ENCODE measurements at regions not wholly inside any gene's neighbourhood (a gene's known extent, or its start where the extent isn't known, plus 50 kb on each side); places are given as distances from the start of the nearest gene placed in this dataset.

DNA sequence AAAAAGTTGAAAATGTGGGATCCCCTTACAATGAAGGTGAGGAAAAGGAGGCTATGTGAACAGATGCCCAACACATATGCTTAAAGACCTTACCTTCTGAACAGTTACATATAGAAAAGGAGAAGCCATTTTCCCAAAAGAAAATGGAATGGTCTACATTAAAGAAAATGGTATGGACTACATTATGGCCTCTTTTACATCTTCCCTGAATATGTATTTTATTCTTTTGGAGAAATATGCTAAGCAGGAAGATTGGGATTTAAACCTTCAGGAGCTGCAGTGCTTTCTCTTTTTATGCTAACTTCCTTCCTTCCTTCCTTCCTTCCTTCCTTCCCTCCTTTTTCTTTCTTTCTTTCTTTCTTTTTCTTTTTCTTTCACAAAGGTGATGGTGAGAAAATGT lies 155.4 kb downstream of the SEC23IP start:
- POLR2A ChIA-PET, result no interaction called here
- H3K9me2 ChIP-seq, result no peaks in the 10 kb centered on the region

GRCh38 chr10:120048391-120048790 lies 155.9 kb downstream of the SEC23IP start:
- Histone ChIP-seq H3K4me3 (ENCODE audit: low read depth in 2 of 2, low read length in 1 of 2) (no peak overlapping the region), H3K9me3 (no peaks in the 10 kb centered on the region), H4K20me1 (ENCODE audit: insufficient read depth) (no peaks in the 10 kb centered on the region), H3K9ac (no peak overlapping the region), H3K27me3 (ENCODE audit: insufficient read depth) (no peaks in the 10 kb centered on the region), H3K4me2 (no peak overlapping the region), H3K36me3 (replicated peaks in 1 of 2; ENCODE audit: control insufficient read depth in 1 of 2, insufficient read depth in 2 of 2, low read length in 1 of 2) (no peaks in the 10 kb centered on the region), H3K27ac (ENCODE audit: low read depth in 2 of 2, low read length in 1 of 2) (no peak overlapping the region), H3F3A (replicated peaks; ENCODE audit: insufficient read depth) (no peaks in the 10 kb centered on the region), H3K4me1 (ENCODE audit: control insufficient read depth in 1 of 2, insufficient read depth in 2 of 2, low read depth in 1 of 2, low read length in 1 of 2) (no peaks in the 10 kb centered on the region), H3K79me2 (ENCODE audit: insufficient read depth) (no peaks in the 10 kb centered on the region), H2AFZ (ENCODE audit: low read depth) (no peak overlapping the region; the same call in 1 of the 2 replicates), H3K9me2 (no peaks in the 10 kb centered on the region)
- no peak for TF ChIP-seq TAF1 (IDR thresholded peaks at IDR 0.05; ENCODE audit: borderline replicate concordance, low read depth, low read length)
- no peak for TF ChIP-seq SMC3 (IDR thresholded peaks at IDR 0.05; ENCODE audit: low read depth, low read length)
- TF ChIP-seq NRF1 (IDR thresholded peaks at IDR 0.05; ENCODE audit: low read depth, low read length), result no peak
- ChIA-PET CTCF (interaction anchor here (1.2 kb wide), 1 partner anchor 14 kb away, joined by 3 read pairs; no protein-coding TSS in a partner anchor), POLR2A (no interaction called here)
- 17% methylated on average over 1 of the region's 1 CpG for WGBS (ENCODE audit: low lambda C conversion rate)
- DNase-seq, result no peak

More for the DNA sequence above, 155.4 kb downstream of the SEC23IP start:
- H3K4me1 ChIP-seq (ENCODE audit: control insufficient read depth in 1 of 2, insufficient read depth in 2 of 2, low read depth in 1 of 2, low read length in 1 of 2), result no peaks in the 10 kb centered on the region
- H3K27me3 ChIP-seq (ENCODE audit: insufficient read depth), result no peaks in the 10 kb centered on the region
- no peak overlapping the region; the same call in 1 of the 2 replicates for H2AFZ ChIP-seq (ENCODE audit: low read depth)
- no peaks in the 10 kb centered on the region for H3K9me3 ChIP-seq
- no peak for DNase-seq
- H3K4me3 ChIP-seq (ENCODE audit: low read depth in 2 of 2, low read length in 1 of 2), result no peak overlapping the region
- no peaks in the 10 kb centered on the region for H3K79me2 ChIP-seq (ENCODE audit: insufficient read depth)
- H3K27ac ChIP-seq (ENCODE audit: low read depth in 2 of 2, low read length in 1 of 2), result no peak overlapping the region
- TF ChIP-seq SMC3 (IDR thresholded peaks at IDR 0.05; ENCODE audit: low read depth, low read length) (no peak), REST (IDR thresholded peaks at IDR 0.05; ENCODE audit: low read depth, low read length) (no peak), SIN3A (IDR thresholded peaks at IDR 0.05; ENCODE audit: borderline replicate concordance, low read depth, low read length) (no peak), CHD2 (IDR thresholded peaks at IDR 0.05; ENCODE audit: low read length, partially characterized antibody) (no peak), POLR2AphosphoS5 (IDR thresholded peaks at IDR 0.05; ENCODE audit: low read depth, low read length) (no peak)
- CTCF ChIA-PET, result interaction anchor here (1.2 kb wide), 1 partner anchor 13 kb away, joined by 3 read pairs; no protein-coding TSS in a partner anchor
- H3F3A ChIP-seq (replicated peaks; ENCODE audit: insufficient read depth), result no peaks in the 10 kb centered on the region
- no peak overlapping the region for H3K4me2 ChIP-seq
- H3K36me3 ChIP-seq (replicated peaks in 1 of 2; ENCODE audit: control insufficient read depth in 1 of 2, insufficient read depth in 2 of 2, low read length in 1 of 2), result no peaks in the 10 kb centered on the region
- no peaks in the 10 kb centered on the region for H4K20me1 ChIP-seq (ENCODE audit: insufficient read depth)
- H3K9ac ChIP-seq, result no peak overlapping the region

GRCh38 chr10:120051671-120052070 lies 159.1 kb downstream of the SEC23IP start:
- H2AFZ ChIP-seq (ENCODE audit: low read depth), result no peak overlapping the region
- no peak overlapping the region for H3K9ac ChIP-seq
- no peaks in the 10 kb centered on the region for H3K79me2 ChIP-seq (ENCODE audit: insufficient read depth)
- H3K4me1 ChIP-seq (ENCODE audit: control insufficient read depth in 1 of 2, insufficient read depth in 2 of 2, low read depth in 1 of 2, low read length in 1 of 2), result no peaks in the 10 kb centered on the region
- DNase-seq, result no peak
- H3K9me3 ChIP-seq, result no peaks in the 10 kb centered on the region
- ChIA-PET POLR2A (no interaction called here), CTCF (no interaction called here)
- H3K27ac ChIP-seq (ENCODE audit: low read depth in 2 of 2, low read length in 1 of 2), result no peak overlapping the region
- no peaks in the 10 kb centered on the region for H3F3A ChIP-seq (replicated peaks; ENCODE audit: insufficient read depth)
- H3K4me3 ChIP-seq (ENCODE audit: low read depth in 2 of 2, low read length in 1 of 2), result no peak overlapping the region
- no peaks in the 10 kb centered on the region for H3K9me2 ChIP-seq
- H3K36me3 ChIP-seq (replicated peaks in 1 of 2; ENCODE audit: control insufficient read depth in 1 of 2, insufficient read depth in 2 of 2, low read length in 1 of 2), result no peaks in the 10 kb centered on the region
- 48% methylated on average over 6 of the region's 6 CpGs for WGBS (ENCODE audit: low lambda C conversion rate)
- H3K4me2 ChIP-seq, result no peak overlapping the region
- no peaks in the 10 kb centered on the region for H4K20me1 ChIP-seq (ENCODE audit: insufficient read depth)
- no peaks in the 10 kb centered on the region for H3K27me3 ChIP-seq (ENCODE audit: insufficient read depth)
- TF ChIP-seq MEF2A (IDR thresholded peaks at IDR 0.05; ENCODE audit: borderline replicate concordance, low read depth) (no peak), REST (IDR thresholded peaks at IDR 0.05; ENCODE audit: low read depth, low read length) (no peak), RXRA (IDR thresholded peaks at IDR 0.05; ENCODE audit: borderline replicate concordance, low read depth) (no peak), CHD2 (IDR thresholded peaks at IDR 0.05; ENCODE audit: low read length, partially characterized antibody) (no peak), ELF1 (IDR thresholded peaks at IDR 0.05) (no peak)
- TF ChIP-seq, protein P1, sequence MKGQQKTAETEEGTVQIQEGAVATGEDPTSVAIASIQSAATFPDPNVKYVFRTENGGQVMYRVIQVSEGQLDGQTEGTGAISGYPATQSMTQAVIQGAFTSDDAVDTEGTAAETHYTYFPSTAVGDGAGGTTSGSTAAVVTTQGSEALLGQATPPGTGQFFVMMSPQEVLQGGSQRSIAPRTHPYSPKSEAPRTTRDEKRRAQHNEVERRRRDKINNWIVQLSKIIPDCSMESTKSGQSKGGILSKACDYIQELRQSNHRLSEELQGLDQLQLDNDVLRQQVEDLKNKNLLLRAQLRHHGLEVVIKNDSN (IDR thresholded peaks at IDR 0.05; ENCODE audit: borderline replicate concordance, low read depth), result no peak
- TF ChIP-seq, protein P2, sequence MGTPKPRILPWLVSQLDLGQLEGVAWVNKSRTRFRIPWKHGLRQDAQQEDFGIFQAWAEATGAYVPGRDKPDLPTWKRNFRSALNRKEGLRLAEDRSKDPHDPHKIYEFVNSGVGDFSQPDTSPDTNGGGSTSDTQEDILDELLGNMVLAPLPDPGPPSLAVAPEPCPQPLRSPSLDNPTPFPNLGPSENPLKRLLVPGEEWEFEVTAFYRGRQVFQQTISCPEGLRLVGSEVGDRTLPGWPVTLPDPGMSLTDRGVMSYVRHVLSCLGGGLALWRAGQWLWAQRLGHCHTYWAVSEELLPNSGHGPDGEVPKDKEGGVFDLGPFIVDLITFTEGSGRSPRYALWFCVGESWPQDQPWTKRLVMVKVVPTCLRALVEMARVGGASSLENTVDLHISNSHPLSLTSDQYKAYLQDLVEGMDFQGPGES (IDR thresholded peaks at IDR 0.05; ENCODE audit: low read depth, low read length), result no peak
